IPS-18a (cell line): ENCODE measurements at regions not wholly inside any gene's neighbourhood (a gene's known extent, or its start where the extent isn't known, plus 50 kb on each side); places are given as distances from the start of the nearest gene placed in this dataset.

Experiments used
- H3K27ac ChIP-seq: one replicate; pipeline ENCODE4 v1.5.1; 2013; ENCODE audit warnings: low read length
- H3K27me3 ChIP-seq: one replicate; pipeline ENCODE4 v1.6.1; 2013; ENCODE audit warnings: mild to moderate bottlenecking, low read length; ENCODE audit not compliant: control insufficient read depth, insufficient read depth
- H3K36me3 ChIP-seq: one replicate; pipeline ENCODE4 v1.6.1; 2013; ENCODE audit warnings: low read depth, low read length; ENCODE audit not compliant: control insufficient read depth
- H3K4me1 ChIP-seq: one replicate; pipeline ENCODE4 v1.6.1; 2013; ENCODE audit warnings: low read depth, low read length; ENCODE audit not compliant: control insufficient read depth
- H3K4me3 ChIP-seq: one replicate; pipeline ENCODE4 v1.5.1; 2013; ENCODE audit warnings: low read length
- H3K9ac ChIP-seq: one replicate; pipeline ENCODE4 v1.6.1; 2013; ENCODE audit warnings: mild to moderate bottlenecking, low read length, moderate library complexity
- H3K9me3 ChIP-seq: one replicate; pipeline ENCODE4 v1.6.1; 2013; ENCODE audit warnings: low read depth, low read length; ENCODE audit not compliant: control insufficient read depth

DNA sequence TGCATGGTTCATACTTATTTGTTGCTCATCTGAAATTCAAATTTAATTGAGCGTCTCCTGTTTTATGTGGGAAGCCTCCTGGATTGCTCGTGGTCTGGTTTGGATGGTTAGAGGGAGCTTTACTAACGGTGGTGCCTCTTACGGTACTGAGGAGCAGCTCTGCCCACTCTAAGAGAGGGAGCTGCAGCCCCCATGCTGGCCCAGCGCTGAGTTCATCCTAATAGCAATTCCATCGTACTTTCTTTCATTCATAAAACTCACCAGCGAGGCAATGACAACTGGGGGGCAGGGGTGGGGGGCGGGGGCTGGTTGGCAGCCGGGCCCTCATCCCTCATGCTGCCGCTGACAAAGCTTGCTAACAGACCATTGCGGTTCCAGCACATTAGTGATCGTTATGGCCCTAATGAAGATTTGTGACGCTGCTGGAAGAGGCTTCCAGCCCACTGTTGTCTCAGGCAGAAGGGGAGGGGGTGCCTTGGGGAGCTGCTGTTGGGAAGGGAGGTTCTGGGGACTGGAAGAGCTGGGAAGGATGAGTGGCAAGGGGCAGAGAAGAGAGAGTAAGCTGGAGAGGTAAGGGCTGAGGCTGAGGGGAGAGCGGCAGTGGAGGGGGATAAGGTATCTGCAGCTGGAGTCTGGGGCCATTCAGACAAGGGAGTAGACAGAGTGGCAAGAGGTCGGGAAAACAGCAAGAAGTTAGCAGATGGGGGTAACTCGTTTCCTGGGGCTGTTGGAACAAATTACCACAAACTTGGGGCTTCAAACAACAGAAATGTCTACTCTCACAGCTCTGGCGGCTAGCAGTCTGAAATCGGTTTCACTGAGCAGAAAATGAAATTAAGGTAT, 238.1 kb downstream of the LPIN1 start:
- H3K4me3 ChIP-seq: no peak overlapping the region
- no peaks in the 10 kb centered on the region for H3K27me3 ChIP-seq
- H3K9ac ChIP-seq: no peak overlapping the region
- no peaks in the 10 kb centered on the region for H3K36me3 ChIP-seq
- no peak overlapping the region for H3K27ac ChIP-seq
- H3K9me3 ChIP-seq: no peaks in the 10 kb centered on the region
- peaks cover 2% of the 10 kb centered on the region for H3K4me1 ChIP-seq

DNA sequence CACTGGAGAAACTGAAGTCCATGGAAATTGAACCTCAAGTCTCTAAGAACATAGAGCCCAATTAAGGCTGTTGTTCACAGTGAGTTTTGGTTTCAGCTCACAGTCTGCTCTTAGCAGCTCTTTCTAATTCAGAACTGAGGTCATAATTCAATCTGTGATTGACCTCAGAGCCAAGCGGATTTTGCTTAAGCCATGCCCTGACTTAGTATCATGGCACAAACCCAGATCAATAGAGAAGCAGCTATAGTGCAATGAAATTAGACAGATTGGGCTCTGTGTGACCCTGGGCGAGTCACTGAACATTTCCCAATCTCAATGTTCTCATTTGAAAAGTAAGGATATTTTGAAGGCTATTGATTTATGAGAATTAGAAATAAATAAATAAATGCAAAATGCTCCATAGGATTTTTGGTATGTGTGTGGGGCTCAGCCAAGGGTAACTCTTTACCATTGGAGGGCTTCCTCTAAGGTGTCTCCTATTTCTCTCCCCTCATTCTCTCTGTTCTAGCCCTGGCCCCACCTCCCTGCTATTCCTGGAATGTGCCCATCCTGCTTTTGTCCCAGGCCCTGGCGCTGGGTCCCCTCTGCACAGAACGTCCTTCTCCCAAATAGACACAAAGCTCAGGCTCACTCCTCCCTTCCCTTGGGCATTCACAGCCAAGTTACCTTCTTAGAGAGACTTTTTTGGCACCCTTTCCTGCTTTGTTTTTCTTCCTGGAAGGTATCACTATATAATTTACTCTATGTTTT, 239.6 kb downstream of the LPIN1 start:
- Histone ChIP-seq H3K4me1 (no peaks in the 10 kb centered on the region), H3K9me3 (no peaks in the 10 kb centered on the region), H3K36me3 (no peaks in the 10 kb centered on the region), H3K4me3 (no peak overlapping the region), H3K9ac (no peak overlapping the region), H3K27ac (no peak overlapping the region), H3K27me3 (no peaks in the 10 kb centered on the region)

DNA sequence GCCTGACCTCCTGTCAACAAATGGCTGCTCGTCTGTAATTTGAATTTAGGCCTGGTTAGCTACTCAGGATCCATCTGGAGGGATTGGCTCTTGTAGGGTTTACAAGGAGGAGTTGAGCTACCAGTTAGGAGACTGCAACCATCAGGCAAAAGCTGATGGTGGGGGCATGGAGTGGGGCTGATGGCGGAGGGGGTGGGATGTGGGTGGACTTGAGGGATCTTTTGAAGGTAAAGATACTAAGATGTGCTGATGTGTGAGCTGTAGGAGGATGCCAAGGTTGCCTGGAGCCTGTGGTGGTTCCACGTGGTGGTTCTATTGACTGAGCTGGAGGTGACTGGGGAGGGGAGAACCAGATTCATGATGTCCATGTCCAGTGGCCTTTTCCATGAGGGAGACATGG, 240.7 kb downstream of the LPIN1 start:
- Histone ChIP-seq H3K4me3 (no peak overlapping the region), H3K27ac (no peak overlapping the region), H3K36me3 (no peaks in the 10 kb centered on the region), H3K27me3 (no peaks in the 10 kb centered on the region), H3K9ac (no peak overlapping the region), H3K4me1 (no peaks in the 10 kb centered on the region), H3K9me3 (no peaks in the 10 kb centered on the region)

DNA sequence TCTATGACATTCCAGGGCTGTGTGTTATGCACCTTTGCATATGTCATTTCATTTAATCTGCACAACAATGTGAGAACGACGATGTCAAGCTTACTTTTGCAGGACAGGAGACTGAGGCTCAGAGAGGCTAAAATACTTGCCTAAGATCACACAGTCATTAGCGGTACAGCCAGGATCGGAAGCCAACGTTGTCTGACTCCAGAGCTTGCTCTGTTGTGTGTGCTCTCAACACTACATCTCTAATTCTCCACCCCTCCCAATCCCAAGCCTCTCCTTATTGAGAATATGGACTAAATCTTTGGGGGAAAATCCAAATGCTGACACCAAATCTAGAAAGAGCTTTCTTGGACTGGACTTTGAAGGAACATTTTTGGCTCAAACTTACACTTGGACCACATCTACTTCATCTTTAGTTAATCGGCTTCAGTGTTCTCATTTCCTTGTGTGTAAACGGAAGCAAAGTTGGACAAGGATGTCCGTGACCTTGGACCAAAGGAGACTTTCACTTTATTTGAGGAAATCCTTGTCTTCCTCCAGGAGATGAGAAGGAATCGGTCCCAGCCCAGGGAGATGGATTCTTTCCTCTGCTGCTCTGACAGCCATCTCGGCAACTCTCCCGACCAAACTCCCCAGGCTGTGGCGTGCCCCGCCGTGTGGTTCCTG, 242.4 kb downstream of the LPIN1 start:
- no peak overlapping the region for H3K9ac ChIP-seq
- no peaks in the 10 kb centered on the region for H3K27me3 ChIP-seq
- no peak overlapping the region for H3K4me3 ChIP-seq
- no peak overlapping the region for H3K27ac ChIP-seq
- H3K4me1 ChIP-seq: no peaks in the 10 kb centered on the region
- H3K9me3 ChIP-seq: no peaks in the 10 kb centered on the region
- no peaks in the 10 kb centered on the region for H3K36me3 ChIP-seq

DNA sequence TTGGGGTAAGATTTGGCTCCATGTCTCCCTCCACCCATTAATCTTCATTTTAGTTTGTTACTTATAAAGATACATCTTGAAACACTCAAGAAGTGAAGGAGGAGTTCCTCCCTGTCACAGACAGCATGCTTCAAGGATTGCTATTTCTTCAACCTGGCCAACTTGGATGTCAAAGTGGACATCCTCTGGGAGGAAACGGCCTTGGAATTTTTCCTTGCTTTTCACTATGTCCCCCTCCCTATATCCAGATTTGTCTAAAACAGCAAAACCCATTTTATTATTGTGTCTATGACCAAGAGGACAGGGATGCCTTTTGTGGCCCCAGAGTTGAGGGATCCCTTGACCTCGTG, 242.9 kb downstream of the LPIN1 start:
- Histone ChIP-seq H3K9me3 (no peaks in the 10 kb centered on the region), H3K27me3 (no peaks in the 10 kb centered on the region), H3K9ac (no peak overlapping the region), H3K27ac (no peak overlapping the region), H3K4me1 (no peaks in the 10 kb centered on the region), H3K4me3 (no peak overlapping the region), H3K36me3 (no peaks in the 10 kb centered on the region)

DNA sequence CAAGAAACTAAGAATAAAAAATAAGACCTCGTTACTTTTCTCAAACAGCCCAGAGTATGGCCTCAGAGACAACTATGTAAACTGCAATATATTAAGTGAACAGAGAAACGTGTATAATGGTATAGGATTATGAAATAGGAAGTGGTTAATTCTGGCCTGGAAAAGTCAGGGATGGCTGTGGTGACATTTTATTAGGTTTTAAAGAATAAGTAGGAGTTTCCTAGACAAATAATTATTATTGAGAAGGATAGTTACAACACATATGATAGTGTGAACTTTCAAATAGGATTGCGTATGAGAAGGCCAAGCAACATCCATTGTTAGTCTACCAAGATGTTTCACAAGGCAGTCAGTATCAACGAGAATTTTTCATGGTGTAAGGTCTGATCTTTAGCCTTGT, 244.1 kb downstream of the LPIN1 start:
- Histone ChIP-seq H3K9ac (no peak overlapping the region), H3K4me3 (no peak overlapping the region), H3K36me3 (no peaks in the 10 kb centered on the region), H3K4me1 (no peaks in the 10 kb centered on the region), H3K27me3 (no peaks in the 10 kb centered on the region), H3K9me3 (no peaks in the 10 kb centered on the region), H3K27ac (no peak overlapping the region)

DNA sequence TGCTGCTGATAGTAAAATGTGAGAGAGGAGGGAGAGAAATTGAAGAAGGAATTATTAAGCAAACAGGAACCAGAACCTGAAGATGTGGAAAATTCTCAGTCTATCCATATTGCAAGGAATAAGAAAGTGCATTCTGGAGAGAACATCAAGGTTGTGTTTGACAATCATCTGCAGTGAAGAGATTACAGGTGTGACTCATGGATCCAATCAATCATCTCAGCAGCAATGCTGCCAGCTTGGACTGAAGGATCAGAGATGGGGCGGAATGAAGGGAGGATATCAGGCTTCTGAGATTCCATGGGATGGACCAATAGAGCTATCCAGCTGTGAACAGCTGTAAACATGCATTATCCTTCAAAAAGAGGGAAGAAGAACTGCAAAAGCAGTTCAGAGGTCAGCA, 247.3 kb downstream of the LPIN1 start:
- Histone ChIP-seq H3K27ac (no peak overlapping the region), H3K27me3 (no peaks in the 10 kb centered on the region), H3K36me3 (no peaks in the 10 kb centered on the region), H3K9ac (no peak overlapping the region), H3K4me3 (no peak overlapping the region), H3K4me1 (no peaks in the 10 kb centered on the region), H3K9me3 (no peaks in the 10 kb centered on the region)

DNA sequence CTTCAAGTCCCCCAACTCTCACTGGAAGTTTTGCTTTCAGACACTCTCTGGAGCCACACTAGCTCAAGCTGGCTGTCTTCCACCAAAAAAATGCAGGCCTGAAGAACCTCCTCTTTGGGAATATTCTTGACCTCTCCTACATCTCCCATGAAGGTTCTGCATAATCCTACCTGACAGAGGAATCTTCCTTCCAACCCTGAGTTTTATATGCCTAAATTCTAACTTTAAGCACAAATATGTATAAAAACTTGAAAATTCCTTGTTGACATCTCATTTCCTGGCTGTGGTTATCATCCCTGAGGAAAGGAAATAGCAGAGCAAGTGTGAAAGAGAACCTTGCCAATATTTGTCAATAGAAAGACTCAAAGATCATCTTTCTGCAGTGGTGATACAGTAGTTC, 249.0 kb downstream of the LPIN1 start:
- no peaks in the 10 kb centered on the region for H3K9me3 ChIP-seq
- no peak overlapping the region for H3K27ac ChIP-seq
- H3K36me3 ChIP-seq: no peaks in the 10 kb centered on the region
- H3K4me3 ChIP-seq: no peak overlapping the region
- H3K4me1 ChIP-seq: no peaks in the 10 kb centered on the region
- no peaks in the 10 kb centered on the region for H3K27me3 ChIP-seq
- H3K9ac ChIP-seq: no peak overlapping the region

DNA sequence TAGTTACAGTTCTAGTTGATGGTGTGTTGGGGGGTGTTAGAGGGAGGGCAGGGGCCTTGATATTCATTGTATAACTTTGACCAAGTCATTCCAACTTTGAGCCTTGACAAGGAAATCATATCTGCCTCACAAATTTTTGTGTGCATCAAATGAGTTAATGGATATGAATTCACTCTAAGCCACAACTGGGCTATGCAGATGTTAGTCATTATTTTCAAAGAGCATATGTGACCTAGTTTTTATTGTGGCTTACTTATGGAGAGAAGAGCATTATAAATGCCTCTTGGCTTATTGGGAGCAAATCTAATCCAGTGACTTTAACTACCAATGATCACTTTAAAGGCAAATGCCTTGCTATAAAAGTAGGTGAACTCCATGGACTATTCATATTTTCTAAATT, 250.2 kb downstream of the LPIN1 start:
- Histone ChIP-seq H3K4me1 (no peaks in the 10 kb centered on the region), H3K9ac (no peak overlapping the region), H3K9me3 (no peaks in the 10 kb centered on the region), H3K27ac (no peak overlapping the region), H3K36me3 (no peaks in the 10 kb centered on the region), H3K27me3 (no peaks in the 10 kb centered on the region), H3K4me3 (no peak overlapping the region)

DNA sequence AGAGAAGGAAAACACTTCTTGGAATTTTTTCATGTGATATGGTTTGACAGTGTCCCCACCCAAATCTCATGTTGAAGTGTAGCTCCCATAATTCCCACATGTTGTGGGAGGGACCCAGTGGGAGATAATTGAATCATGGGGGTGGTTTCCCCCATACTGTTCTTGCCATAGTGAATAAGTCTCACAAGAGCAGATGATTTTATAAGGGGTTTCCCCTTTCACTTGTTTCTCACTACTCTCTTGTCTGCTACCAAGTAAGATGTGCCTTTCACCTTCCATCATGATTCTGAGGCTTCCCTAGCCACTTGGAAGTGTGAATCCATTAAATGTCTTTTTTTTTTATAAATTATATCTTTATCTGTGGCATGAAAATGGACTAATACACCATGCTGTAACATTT, 250.7 kb downstream of the LPIN1 start:
- H3K9ac ChIP-seq: no peak overlapping the region
- H3K36me3 ChIP-seq: no peaks in the 10 kb centered on the region
- H3K27me3 ChIP-seq: no peaks in the 10 kb centered on the region
- H3K9me3 ChIP-seq: no peaks in the 10 kb centered on the region
- H3K4me3 ChIP-seq: no peak overlapping the region
- no peaks in the 10 kb centered on the region for H3K4me1 ChIP-seq
- H3K27ac ChIP-seq: no peak overlapping the region

DNA sequence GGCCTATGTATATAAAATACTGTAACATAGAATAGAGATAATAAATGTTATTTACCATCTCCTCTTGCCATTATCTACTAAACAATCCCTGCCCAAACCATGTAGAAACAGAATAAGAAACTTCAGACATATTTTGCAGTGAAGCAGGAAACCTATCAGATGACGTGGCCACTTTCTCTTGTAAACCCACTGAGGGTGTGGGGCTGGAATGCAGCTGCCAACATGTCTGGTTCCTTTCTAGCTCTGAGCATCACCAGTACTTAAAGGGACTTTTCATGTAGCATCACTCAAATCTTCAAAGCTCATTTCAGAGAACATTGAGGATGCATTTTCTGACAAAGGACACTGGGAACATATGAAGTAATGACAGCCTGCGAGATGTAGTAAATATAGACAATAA, 251.8 kb downstream of the LPIN1 start:
- Histone ChIP-seq H3K27ac (no peak overlapping the region), H3K9me3 (no peaks in the 10 kb centered on the region), H3K9ac (no peak overlapping the region), H3K27me3 (no peaks in the 10 kb centered on the region), H3K36me3 (no peaks in the 10 kb centered on the region), H3K4me3 (no peak overlapping the region), H3K4me1 (no peaks in the 10 kb centered on the region)
